Embryonic facial prominence (tissue), 1 donor: ENCODE measurements at regions not wholly inside any gene's neighbourhood (a gene's known extent, or its start where the extent isn't known, plus 50 kb on each side); places are given as distances from the start of the nearest gene placed in this dataset.

Source experiments
- DNase-seq: peaks from one replicate; pipeline ENCODE4 v3.0.0-alpha.2; 2016; ENCODE audit errors: extremely low spot score

DNA sequence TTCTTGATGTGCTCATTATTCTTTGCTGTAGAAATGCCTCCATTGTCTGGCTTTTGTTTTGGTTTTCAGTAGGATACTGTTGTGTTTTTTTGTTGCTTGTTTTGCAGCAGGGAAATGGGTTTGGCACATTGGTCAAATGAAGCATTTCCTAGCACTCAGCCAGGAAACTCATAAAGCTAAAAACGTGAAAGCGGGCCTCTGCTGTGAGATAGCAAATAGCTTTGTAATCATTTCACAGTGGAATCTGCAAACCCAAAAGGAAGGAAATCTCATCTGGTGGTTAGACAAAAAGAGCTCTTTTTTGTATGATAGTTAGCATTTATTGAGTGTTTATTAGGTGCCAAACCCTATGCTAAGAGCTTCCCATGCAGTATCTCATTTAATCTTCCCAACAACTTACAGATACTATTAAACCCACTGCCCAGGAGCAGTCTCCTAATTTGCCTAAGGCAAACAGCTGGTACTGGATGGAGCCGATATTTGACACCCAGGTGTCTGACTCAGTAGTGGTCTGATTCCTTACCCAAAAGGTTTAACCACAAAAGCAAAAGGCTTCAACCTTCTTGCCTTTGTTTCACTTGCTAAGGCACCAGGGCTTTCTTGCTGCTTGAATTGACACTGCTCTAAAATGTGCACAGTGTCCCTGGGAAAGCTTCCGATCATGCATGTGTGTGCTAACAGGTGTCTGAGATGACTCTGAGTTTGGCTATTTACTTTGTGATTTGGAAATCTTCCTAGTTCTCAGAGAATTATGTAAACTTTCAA lies 527.9 kb upstream of the MDFIC2 start:
- DNase-seq: no peak

DNA sequence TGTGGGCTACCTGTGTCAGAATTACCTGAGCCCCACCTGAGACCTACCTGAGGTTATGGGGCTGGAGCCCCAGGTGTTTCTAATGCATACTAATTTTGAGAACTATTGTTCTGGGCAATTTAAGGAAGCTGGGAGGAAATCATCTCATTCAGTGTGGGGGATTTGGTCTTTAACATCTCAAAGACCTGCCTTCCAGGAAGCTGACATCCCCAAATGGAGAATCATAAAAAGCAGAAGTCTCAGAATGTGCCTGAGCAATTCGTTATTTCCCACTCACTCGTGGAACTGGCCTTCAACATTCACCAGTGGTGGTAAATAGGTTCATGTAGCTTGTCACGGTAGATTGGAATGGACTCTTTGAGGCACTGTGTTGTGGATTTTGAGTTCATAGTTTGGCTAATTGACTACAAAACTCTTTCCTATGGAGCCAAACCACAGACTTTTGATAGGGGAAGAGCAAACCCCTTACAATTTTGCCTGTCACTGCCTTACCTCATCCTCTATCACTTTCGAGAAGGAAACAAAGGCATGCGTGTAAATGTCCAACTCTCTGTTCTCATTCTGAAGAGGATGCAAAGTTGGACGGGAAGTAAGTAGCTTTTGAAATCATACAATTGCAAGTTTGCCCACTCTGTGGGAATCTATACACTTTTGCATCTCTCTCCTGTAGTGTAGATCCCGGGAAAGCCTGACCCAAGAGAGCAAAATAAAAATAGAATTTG lies 521.0 kb upstream of the MDFIC2 start:
- no peak for DNase-seq

DNA sequence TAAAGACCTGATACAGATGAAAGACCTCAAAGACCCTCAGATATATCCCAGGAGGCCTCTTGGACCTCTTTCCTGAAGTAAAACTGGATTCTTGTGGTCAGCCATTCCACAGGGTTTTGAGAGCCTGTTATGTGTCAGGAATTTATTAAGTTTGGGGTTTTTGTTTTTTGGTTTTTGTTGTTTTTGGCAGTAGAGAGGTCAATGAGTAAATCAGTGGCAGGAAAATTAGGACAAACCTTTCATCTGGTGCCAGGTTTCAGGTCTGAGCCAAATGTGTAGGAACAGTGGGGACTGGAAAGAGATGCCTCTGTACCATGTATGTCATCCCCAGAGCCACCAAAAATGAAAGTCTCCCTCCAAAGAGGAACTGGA lies 520.4 kb upstream of the MDFIC2 start:
- DNase-seq: no peak

DNA sequence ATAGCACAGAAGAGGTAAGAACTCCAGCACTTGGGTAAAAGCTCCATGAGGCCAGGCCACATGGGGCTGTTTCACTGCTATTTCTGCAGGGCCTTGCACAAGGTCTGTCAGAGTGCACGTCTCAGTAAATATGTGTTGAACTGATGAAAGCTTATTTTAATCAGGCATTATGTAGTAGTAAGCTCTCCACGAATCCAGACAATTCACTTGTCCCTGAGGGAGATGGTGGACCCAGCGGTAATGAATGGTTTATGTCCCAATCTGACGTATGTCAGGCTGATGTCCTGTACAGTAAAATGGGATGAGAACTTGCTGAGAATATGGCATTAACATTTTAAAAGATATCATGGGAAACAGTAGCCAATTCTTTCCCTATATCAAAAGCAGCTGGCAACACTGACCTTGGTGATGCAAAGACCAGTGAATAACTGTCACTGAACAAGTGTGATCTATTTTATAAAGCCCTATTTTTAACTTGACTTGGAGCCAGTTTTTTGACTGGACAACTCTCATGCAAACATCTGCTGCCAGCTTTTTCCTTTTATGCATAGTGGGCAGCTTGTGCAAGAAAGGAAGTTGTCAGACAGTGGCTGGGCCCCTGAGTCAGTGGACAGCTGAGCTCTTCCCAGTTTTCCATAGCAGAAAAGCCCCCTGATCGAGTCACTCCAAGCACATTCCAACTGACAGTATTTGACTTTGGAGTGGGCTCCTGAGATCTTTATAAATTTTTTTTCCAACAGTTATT lies 519.8 kb upstream of the MDFIC2 start:
- no peak for DNase-seq

DNA sequence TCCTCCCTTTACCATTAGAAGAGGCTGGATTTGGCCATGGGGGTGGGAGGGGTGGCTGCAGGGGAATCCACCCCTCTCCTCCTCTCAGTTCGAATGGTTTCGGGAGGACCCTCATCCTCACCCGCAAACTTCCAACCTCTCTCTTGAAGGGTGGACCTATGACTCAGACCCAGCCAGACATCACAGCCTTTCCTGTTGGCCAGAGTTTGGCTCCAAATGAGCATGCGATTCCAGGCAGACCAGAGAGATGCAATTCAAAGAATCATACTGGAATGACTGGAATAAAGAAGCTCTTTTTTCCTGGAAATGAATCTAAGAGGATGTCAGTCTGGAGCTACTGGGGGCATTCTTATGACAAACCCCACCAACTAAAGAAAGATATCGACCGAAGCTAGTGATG lies 516.7 kb upstream of the MDFIC2 start:
- DNase-seq: no peak

DNA sequence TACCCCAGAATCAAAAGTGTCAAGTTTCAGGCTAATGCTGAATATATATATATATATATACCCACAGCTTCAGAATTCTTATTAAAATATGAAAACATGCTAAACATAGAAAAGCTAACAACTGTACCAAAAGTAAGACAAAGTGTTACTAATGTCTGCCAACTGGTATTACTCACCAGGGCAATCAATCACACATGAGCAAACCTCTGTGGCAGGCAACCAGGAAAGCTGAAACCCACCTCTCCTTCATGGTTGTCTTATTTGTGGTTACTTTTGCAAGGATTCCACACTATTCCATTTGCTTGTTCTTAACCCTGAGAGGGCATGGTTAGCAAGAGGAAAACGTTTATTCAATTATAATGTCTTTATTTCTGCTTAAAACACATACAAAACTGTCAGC lies 512.3 kb upstream of the MDFIC2 start:
- peak; percentile 36 for DNase-seq

DNA sequence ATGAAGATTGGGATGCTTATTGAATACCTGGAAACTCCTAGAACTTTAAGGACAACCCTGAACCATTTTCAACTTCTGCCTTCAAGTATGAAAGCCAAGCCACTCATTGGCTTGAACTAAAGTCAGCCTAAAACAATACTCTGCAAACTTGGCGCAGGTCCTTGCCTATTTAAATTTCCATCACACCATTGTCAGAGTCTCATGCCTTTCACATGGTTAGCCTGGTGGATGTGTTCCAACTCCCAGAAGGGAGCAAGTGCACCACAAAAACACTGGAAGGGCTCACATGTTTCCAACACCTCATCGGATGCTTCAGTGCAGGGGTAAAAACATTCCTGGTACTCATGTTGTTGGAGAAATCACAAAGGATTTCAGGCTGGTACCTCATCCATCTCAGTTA lies 511.6 kb upstream of the MDFIC2 start:
- no peak for DNase-seq

DNA sequence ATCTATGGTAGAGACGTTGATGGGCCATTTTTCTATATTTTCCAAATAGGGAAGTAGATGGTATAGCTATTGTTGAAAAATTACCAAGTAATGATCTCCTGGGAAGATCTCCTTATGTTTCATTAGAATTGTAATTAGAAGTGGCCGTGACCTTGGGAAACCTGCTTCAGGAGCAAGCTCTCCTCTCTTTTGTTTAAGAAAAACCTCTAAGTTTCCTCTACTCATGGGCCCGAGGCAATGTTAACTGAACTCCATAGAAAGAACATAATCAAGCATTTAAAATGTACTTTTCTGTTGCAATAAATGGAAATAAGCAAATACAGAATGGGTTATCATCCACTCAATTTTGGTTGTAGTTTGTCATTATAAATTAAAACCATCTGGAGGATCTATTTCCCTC lies 511.2 kb upstream of the MDFIC2 start:
- no peak for DNase-seq

DNA sequence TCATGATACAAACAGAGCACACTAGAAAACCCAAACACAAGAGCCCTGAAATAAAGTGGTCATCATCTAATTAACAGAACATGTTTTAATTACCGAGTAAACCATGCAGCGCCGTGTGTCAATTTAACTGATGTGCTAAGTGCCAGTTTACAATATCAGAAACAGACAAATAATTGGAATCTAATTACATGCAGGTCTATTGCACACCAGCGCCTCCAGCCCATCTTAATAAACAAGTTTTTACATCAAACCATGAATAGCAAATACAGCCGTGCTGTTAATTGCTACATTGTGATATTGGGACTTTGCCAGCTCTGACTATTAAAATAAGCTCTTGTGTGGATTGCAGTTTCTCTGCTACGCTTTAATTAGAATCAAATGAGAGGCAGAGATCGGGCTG lies 510.2 kb upstream of the MDFIC2 start:
- DNase-seq: no peak

DNA sequence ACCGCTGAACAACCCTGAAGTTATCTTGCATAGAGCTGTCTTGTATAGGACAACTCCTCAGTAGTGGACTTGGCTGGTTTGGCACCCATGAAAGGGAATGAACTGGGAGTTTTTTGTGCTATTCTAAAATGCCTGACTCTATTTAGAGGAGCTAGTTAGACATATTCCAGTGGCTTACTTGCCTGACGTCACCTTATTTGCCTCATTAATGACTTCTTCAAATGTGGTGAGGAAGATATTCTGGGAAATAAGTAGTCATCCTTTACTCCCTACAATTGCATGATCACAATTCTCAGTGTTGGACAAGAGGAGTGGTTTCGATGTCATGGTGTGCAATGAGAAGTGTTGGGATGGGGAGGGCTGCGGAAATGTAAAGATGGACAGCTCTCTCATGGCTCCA lies 509.2 kb upstream of the MDFIC2 start:
- DNase-seq: no peak

DNA sequence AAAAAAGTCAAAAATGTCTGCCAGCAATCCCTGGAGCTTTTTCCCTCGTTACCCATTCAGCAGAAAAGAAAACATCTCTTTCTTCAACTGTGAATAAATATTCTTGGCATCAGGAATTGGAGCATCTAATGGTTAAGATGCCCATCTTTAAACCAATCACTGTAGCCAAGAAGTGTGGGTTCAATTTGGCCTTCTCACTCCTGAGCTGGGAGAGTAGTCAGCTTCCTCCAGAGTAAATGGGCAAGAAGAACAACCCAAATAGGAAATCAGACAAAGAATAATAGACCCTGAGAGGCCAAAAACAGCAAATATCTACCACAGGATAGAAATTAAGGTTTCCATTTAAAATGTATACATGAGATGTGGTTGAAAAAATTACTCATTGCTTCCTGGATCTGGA lies 508.0 kb upstream of the MDFIC2 start:
- DNase-seq: no peak

DNA sequence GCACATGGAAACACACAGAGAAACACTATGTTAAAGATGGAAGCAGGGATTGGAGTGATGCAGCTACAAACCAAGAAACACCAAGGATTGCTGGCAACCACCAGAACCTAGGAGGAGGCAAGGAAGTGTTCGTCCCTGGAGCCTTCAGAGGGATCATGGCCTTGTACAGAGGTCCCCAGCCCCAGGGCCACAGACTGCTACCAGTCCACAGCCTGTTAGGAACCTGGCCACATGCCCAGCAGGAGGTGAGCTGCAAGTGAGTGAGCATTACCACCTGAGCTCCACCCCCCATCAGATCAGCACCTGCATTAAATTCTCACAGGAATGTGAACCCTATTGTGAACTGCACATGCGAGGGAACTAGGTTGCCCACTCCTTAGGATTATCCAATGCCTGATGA lies 505.7 kb upstream of the MDFIC2 start:
- no peak for DNase-seq

DNA sequence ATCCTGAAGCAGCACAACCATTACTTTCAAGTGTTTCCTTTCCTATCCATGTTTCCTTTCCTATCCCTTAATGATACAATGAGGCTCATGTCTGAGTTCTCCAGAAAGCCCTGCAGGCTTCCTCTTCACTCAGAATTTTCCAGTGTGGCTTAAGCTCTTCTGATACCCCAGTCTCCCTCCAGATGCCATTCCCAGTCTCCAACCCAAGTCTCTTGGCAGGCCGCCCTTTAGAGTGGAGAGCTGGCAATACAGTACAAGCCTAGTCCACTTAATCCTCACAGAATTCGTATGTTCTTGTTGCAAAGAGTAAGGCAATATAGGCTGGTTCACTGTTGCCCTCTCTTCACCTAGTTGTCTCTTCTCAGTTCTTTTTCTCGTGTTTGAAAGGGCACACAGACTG lies 503.9 kb upstream of the MDFIC2 start:
- no peak for DNase-seq

DNA sequence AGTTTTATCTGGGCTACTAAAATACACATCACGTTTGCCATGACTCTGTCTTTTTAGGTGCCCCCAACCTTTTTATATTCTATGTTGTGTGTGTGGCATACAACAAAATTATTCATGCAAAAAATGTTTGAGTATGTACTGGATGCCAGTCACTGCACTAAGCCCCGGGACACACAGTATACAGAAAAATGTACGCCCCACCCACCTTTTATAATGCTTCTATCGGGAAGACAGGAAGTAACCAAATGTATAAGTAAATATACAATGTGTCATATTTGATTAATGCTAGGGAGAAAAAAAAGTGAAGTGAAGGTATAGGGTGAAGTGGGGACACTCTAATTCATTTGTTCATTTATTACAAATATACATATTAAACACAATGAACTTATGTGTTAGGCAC lies 503.4 kb upstream of the MDFIC2 start:
- no peak for DNase-seq

DNA sequence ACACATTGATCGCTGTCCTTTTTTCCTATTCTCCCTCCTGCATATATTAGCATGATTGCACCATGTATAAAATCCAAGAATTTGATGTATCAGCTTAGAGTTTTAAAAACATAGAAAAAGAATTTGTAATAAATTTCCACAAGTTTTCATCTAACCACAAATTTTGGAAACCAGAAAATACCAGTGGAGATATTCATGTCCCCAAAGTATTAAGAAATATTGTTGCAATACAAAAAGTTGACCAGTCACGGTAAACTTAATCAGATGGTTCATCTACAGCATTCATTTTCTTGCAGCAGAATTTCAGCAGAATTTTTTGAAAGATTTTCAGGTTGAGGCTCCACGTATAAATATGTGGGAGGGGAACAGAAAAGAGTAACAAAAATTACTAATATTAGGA lies 500.9 kb upstream of the MDFIC2 start:
- no peak for DNase-seq

DNA sequence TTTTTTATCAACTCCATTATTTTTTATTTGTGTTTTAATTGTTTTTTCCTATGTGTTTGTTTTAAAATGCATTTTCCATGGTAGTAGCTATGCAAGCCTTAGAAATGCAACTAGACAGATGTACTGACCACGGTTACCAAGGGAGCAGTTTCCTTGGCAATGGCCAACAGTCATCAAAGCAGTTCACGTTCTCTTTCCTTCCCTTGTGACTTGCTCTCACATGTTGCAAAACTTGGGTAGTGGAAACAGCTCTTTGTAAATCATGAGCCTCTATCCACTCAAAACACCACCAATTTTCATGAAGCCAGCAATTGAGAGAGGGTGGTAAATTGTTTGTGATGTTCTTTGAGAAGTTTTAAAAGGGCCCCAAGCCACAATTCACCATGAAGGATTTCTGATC lies 499.4 kb upstream of the MDFIC2 start:
- DNase-seq: no peak

DNA sequence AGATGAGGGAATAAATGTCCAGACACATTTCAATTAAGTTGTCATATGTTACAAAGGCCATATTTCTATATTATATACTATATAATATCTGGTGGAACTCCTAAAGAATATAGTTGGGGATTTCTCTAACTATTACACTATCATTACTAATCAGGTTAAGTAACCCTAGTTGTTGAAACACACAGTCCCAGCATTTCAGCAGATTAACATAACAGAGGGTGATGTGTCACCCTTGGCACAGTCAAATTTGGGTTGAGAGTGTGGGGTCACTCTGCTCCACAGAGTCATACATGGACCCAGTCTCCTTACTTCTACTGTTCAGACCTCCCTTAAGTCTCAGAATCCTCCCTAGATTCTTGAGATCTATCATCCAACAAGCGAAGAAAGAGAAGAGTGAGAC lies 496.4 kb upstream of the MDFIC2 start:
- DNase-seq: no peak

DNA sequence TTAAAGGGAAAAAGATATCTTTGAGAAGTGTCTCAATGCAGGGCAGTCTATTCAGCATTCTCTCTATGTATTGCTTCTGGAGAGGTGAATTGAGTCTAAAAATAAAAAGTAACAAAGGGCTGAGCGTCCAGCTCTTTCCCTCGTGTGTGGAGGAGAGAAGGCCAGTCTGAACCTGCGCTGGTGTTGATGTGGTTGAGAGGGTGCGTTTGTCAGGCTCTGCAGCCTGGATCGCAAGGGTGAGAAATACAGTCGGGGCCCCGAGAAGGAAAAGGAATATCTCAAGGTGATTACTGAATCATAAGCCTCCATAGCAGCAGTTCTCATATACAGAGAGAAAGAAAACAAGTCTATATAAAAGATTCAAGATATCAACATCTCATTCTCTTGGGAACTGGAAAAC lies 494.1 kb upstream of the MDFIC2 start:
- no peak for DNase-seq

DNA sequence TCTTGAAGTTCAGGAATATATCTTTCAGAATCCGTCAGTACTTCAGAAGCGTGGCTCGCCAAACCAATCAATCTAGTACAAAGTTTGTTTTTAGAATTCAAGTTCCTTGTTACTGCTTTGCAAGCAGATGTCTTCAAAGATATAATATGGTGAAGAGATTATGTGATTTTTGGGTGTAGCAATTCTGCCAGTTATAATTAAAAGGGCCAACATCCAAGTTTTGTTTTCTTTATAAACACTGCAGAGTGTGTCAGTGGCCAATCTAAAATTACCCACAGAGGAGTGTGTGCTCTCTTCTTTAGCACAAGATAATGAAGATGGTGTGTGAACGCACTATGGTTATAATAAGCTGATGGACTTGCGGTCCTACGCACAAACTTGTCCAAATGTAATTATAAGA lies 493.6 kb upstream of the MDFIC2 start:
- no peak for DNase-seq

DNA sequence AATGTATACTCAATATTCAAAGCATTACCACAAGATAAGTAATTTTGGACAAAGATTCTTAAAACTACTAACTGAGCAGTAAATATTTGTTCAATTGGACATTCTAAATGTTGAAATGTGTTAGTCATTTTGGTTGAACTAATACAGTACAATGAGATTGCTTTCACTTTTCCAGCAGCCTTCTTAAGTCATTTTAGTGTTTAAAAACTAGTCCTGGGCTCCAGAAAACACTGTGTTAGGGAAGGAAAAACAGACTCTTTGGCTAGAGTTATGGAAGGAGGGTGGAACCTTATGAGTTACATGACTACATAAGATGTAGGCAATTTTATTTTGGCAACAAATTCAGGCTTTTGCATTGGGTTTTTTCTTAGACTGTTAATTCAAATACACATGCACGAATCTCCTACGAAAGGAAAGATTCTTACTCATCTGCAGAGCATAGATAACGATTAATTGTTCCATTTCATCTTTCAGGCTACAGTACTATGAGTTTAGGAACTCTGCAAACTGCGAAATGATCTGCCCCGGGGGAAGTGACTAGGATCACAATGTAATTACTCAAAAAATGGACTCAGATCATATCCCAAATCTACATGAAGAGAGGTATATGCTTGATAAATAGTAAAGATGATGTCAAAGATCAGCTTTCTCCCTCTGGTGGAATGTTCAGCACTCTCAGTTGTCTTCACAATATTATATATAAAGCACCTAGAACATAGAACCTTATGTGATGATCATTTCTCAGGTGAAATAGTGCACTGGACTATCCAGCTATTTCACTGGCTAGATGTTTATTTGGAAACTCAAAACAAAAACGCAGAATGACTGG lies 492.8 kb upstream of the MDFIC2 start:
- DNase-seq: no peak

DNA sequence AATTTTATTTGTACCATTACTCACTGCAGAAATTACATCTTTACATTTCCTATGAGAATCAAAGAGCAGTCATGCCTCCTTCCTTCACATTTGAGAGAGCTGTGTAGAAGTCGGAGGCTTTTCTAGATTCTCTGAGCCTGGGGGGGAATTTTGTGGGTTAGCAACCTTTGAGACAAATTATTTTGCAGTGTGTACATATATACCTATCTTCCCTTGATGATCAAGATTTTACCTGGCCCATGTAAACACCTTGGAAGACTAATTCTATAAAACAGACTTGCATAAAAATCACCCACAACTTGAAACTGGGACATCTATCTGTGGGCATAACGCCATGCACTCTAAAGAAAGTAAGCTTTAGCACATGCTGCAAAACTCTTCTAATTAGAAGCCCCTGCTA lies 491.5 kb upstream of the MDFIC2 start:
- DNase-seq: no peak

DNA sequence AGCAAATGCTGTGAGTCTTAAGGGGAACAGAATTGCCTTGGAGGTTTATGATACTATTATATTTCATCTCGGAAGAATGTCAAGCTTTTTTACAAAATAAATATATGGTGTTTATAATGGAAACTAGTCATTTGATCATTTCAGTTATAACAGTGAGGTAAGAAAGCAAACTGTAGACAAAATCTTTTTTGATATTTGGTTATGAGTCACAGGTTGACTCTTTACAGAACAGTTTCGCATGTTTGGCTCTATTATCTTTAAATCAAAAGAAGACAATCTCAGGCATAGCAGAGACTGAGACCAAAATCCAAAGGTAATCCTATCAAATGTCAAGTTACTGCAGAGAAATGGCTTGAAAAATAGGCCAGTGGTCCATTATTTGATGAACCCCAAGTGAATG lies 490.9 kb upstream of the MDFIC2 start:
- no peak for DNase-seq
